ENCODE measurements at regions not wholly inside any gene's neighbourhood (a gene's known extent, or its start where the extent isn't known, plus 50 kb on each side); places are given as distances from the start of the nearest gene placed in this dataset.

DNA sequence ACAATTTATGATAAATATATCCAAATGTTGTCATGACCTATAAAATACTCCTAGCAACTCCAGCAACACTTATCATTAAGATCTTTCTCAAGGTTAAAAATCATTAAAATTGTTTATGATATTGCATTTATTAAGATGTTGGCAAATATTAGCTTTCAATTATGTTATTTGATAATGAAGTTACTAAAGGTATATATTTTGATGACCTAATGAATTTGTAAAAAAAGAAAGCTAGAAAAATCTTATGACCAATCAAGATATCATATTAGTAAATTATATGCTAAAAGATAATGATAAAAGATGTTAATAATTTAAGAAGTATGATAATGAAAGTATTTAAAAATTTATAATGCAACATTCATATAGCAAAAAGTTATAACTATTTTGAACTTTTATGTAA, 66.3 kb upstream of the RAB18 start:
- H3K9me3 Mint-ChIP-seq: no peaks in the 10 kb centered on the region
- no peaks in the 10 kb centered on the region for H3K36me3 Mint-ChIP-seq (ENCODE audit: low read depth)
- no peak for ATAC-seq (ENCODE audit: low read depth)
- no peak for DNase-seq
- H3K27me3 Mint-ChIP-seq: peaks cover 3% of the 10 kb centered on the region
- H3K27ac Mint-ChIP-seq: no peak overlapping the region
- CTCF ChIA-PET: interaction anchor here (0.6 kb wide), 1 partner anchor 38 kb away, joined by 3 read pairs; no protein-coding TSS in a partner anchor
- H3K4me3 Mint-ChIP-seq: no peak overlapping the region
- POLR2A ChIA-PET: no interaction called here
- intact Hi-C loops (cut with micrococcal nuclease): no loop called here
- no peaks in the 10 kb centered on the region for H3K4me1 Mint-ChIP-seq
- TF ChIP-seq, protein P1, sequence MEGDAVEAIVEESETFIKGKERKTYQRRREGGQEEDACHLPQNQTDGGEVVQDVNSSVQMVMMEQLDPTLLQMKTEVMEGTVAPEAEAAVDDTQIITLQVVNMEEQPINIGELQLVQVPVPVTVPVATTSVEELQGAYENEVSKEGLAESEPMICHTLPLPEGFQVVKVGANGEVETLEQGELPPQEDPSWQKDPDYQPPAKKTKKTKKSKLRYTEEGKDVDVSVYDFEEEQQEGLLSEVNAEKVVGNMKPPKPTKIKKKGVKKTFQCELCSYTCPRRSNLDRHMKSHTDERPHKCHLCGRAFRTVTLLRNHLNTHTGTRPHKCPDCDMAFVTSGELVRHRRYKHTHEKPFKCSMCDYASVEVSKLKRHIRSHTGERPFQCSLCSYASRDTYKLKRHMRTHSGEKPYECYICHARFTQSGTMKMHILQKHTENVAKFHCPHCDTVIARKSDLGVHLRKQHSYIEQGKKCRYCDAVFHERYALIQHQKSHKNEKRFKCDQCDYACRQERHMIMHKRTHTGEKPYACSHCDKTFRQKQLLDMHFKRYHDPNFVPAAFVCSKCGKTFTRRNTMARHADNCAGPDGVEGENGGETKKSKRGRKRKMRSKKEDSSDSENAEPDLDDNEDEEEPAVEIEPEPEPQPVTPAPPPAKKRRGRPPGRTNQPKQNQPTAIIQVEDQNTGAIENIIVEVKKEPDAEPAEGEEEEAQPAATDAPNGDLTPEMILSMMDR (IDR thresholded peaks at IDR 0.05): no peak

DNA sequence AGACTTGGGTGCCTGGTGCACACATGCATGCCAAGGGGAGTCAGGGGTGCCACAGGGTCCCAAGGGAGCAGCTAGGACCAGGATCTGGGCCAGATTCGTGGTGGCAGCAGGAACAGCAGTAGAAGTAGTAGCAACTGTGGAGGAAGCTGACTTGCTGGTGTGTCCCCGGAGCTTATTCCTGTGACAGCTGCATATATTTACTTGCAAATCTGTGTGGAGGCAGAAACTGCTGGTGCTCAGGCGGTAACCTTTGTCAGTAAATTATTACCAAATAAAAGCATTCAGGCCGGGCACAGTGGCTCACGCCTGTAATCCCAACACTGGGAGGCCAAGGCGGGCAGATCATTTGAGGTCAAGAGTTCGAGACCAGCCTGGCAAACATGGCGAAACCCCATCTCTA, 67.4 kb upstream of the RAB18 start:
- no peak for DNase-seq
- no peaks in the 10 kb centered on the region for H3K36me3 Mint-ChIP-seq (ENCODE audit: low read depth)
- intact Hi-C loops (cut with micrococcal nuclease): no loop called here
- no peak overlapping the region for H3K4me3 Mint-ChIP-seq
- POLR2A ChIA-PET: no interaction called here
- no peak for ATAC-seq (ENCODE audit: low read depth)
- TF ChIP-seq, protein P1 (IDR thresholded peaks at IDR 0.05): no peak
- no peak overlapping the region for H3K27ac Mint-ChIP-seq
- H3K9me3 Mint-ChIP-seq: no peaks in the 10 kb centered on the region
- peaks cover 3% of the 10 kb centered on the region for H3K27me3 Mint-ChIP-seq
- H3K4me1 Mint-ChIP-seq: no peaks in the 10 kb centered on the region
- CTCF ChIA-PET: no interaction called here

DNA sequence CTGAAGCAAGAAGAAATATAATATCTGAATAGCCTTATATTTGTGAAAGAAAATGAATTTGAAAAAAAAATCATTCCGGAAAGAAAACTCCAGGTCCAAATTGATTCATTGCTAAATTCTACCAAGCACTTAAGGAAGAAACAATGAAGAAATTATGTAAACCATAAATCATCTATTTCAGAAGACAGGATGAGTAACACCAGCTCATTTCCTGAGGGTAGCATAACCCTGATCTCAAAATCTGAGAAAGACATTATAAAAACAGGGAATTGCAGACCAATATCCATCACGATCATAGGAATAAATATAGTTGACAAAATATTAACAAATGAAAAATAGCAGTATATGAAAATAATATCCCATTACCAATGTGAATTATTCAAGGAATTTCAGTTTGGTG, 70.1 kb upstream of the RAB18 start:
- no peak overlapping the region for H3K27ac Mint-ChIP-seq
- H3K4me3 Mint-ChIP-seq: no peak overlapping the region
- no peak for ATAC-seq (ENCODE audit: low read depth)

DNA sequence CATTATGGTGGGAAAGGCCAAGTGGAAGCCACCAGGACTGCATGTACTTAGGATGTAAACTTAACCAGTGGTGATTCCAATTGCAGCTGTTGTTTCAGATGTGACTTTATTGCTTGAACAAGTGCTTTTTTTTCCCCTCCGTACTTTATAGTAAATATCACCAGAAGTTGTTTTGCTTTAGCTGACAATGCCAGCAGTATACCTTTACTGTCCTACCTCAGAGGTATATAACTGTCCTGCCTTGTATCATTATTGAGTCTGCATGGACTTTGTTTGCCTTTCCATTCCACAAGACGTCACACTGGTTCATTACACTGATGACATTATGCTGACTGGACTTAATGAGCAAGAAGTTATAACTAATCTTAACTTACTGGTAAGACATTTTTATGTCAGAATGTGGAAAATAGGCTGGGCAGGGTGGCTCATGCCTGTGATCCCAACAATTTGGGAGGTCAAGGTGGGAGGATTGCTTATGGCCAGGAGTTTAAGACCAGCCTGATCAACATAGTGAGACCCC, 77.1 kb upstream of the RAB18 start:
- Mint-ChIP-seq H3K9me3 (peaks cover 11% of the 10 kb centered on the region), H3K27ac (no peak overlapping the region), H3K4me1 (no peaks in the 10 kb centered on the region), H3K4me3 (no peak overlapping the region), H3K27me3 (peaks cover 6% of the 10 kb centered on the region), H3K36me3 (ENCODE audit: low read depth) (no peaks in the 10 kb centered on the region)
- TF ChIP-seq, protein P1 (IDR thresholded peaks at IDR 0.05): no peak
- ATAC-seq (ENCODE audit: low read depth) (no peak), DNase-seq (no peak)
- POLR2A ChIA-PET: no interaction called here
- intact Hi-C loops (cut with micrococcal nuclease): no loop called here
- CTCF ChIA-PET: no interaction called here

More for the DNA sequence above, 70.1 kb upstream of the RAB18 start:
- Mint-ChIP-seq H3K36me3 (ENCODE audit: low read depth) (no peaks in the 10 kb centered on the region), H3K4me1 (no peaks in the 10 kb centered on the region), H3K27me3 (peaks cover 4% of the 10 kb centered on the region), H3K9me3 (no peaks in the 10 kb centered on the region)
- CTCF ChIA-PET: no interaction called here
- POLR2A ChIA-PET: no interaction called here
- DNase-seq: no peak
- intact Hi-C loops (cut with micrococcal nuclease): no loop called here
- TF ChIP-seq, protein P1 (IDR thresholded peaks at IDR 0.05): no peak

DNA sequence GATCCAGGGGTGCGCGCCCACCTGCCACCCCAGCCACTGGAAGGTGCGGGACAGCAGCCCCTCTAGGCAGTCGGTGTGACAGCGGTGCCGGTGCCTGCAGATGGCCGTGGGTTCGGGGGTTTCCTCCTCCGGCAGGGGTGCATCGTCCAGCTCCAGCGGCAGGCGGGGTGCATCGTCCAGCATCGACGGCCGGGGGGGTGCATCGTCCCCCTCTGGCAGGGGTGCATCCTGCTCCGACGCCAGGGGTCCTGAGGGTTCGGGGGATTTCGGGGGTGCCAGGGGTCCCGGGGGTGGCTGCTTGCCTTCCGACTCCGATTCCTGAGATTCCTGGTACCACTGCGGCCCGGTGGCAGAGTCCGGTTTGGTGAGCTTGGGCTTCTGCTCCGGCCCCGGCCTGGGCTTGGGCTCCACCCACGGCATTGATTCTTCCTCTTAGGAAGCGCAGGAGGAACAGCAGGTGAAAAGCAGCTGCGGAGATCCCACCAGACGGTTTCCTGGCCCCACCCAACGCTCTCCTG, 90.2 kb upstream of the RAB18 start:
- Mint-ChIP-seq H3K27me3 (peaks cover 19% of the 10 kb centered on the region), H3K4me3 (no peak overlapping the region), H3K4me1 (no peaks in the 10 kb centered on the region), H3K9me3 (peaks cover 3% of the 10 kb centered on the region), H3K36me3 (ENCODE audit: low read depth) (no peaks in the 10 kb centered on the region), H3K27ac (no peak overlapping the region)
- intact Hi-C loops (cut with micrococcal nuclease): no loop called here
- DNase-seq (no peak), ATAC-seq (ENCODE audit: low read depth) (no peak)
- POLR2A ChIA-PET: no interaction called here
- CTCF ChIA-PET: no interaction called here
- TF ChIP-seq, protein P1 (IDR thresholded peaks at IDR 0.05): no peak

Data from activated B cell treated with CpG ODN at 0.5 μM for 24 hours (primary cell).